Ovary (tissue), 7 donors: ENCODE measurements at regions not wholly inside any gene's neighbourhood (a gene's known extent, or its start where the extent isn't known, plus 50 kb on each side); places are given as distances from the start of the nearest gene placed in this dataset.

Experiments used
- DNase-seq, 5 donors: peaks; one replicate each; pipeline ENCODE4 v3.0.0-alpha.2; 2019 to 2020
- H3K27ac ChIP-seq, 2 donors: fragments of 200-600 bp; one replicate each; pipeline versions ENCODE4 v1.5.1 to v1.8.0; 2019 to 2022
- H3K27me3 ChIP-seq: fragments of 200-600 bp; one replicate; pipeline ENCODE4 v1.8.0; 2022
- H3K36me3 ChIP-seq: fragments of 200-600 bp; sonication (generic); one replicate; pipeline ENCODE4 v1.5.1; 2019
- H3K4me1 ChIP-seq: one replicate; pipeline ENCODE4 v1.8.1; 2013; ENCODE audit warnings: mild to moderate bottlenecking, moderate library complexity; ENCODE audit not compliant: insufficient read depth
- H3K4me3 ChIP-seq: fragments of 200-600 bp; sonication (generic); one replicate; pipeline ENCODE4 v1.5.1; 2017
- H3K9me3 ChIP-seq, 2 donors: fragments of 200-600 bp in 1 of 2; sonication (generic) in 1 of 2; one replicate each; pipeline versions ENCODE4 v1.5.1 to v1.8.1; 2013 to 2019; ENCODE audit warnings: mild to moderate bottlenecking in 1 of 2, moderate library complexity in 1 of 2
- EP300 ChIP-seq: sonication (generic); formaldehyde crosslinking; IDR thresholded peaks from one replicate; pipeline ENCODE4 v1.6.1; 2017; ENCODE audit warnings: antibody characterized with exemption
- POLR2A ChIP-seq: fragments of 450-650 bp; IDR thresholded peaks from one replicate; pipeline ENCODE4 v1.6.1; 2017; ENCODE audit warnings: antibody characterized with exemption, mild to moderate bottlenecking, moderate library complexity
- WGBS, 3 donors: extraction: QIAGEN DNeasy Blood & Tissue Kit in 1 of 3; methylation state at CpG; one replicate each; pipeline versions ENCODE4 v1.1.5 to v1.1.7; 2013 to 2017; 5-methylcytosine and 5-hydroxymethylcytosine counted together
- intact Hi-C, 4 donors: fragments of 100-400 bp; cut with DNase I; formaldehyde crosslinking; loops; one replicate each; pipeline versions ENCODE4 v1.11.0 to v1.15.1; 2022 to 2023
- TF ChIP-seq, protein P1 (sequence below), 3 donors: fragments of 450-650 bp in 2 of 3; fragments of 200-600 bp in 1 of 3; IDR thresholded peaks; one replicate each; pipeline versions ENCODE4 v1.5.1 to v1.8.0; 2016 to 2022; ENCODE audit warnings: antibody characterized with exemption in 3 of 3, mild to moderate bottlenecking in 1 of 3
- donor health status: DM: no; HTN: no; CAD: no; lungs with moderate emphysema.
- donor health status: DM: no; HTN: no; CAD: no.
- donor health status: Bipolar disorder and iron deficiency.
- donor health status: DM: no; HTN: no; CAD: no.
- donor health status: DM: yes; HTN: yes; CAD: no.

DNA sequence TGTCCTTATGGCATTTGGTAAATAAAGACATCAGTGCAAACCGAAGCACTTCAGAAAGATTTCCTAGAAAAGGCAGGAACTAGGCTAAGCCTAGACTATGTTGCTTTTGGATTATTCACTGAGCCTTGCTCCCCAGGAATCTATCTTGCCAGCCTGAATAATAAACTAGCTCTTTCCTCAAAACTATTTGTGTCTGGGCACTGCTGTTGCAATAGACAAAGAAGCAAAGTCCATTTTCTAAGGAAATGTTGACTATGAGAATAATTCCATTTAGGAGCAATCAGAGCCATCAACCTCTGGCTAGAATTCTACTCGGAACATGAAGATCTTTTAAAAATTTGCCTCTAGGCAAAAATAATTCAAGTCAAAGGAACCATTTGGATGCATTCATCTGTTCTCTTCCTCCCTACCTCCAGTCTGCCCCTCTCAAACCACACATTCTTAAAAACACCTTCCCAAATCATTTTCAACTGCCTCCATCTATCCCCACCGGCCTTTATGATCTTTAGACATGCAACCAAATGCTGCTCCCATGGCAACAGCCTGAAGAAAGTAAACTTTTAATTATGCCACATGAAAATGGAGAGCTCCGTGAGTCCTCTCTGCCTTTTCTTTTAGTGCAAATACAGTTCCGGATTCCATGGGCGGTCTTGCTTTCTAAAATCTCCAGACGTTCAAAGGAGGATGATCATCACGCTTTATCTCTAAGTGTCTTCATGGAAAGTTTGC, 61.5 kb upstream of the FZD10 start:
- intact Hi-C loops = no loop called here
- Histone ChIP-seq H3K27me3 (no peaks in the 10 kb centered on the region), H3K36me3 (no peaks in the 10 kb centered on the region), H3K27ac (no peak overlapping the region), H3K4me1 (peaks cover 2% of the 10 kb centered on the region), H3K9me3 (no peaks in the 10 kb centered on the region), H3K4me3 (no peak overlapping the region)
- no peak for DNase-seq
- 38 to 56% (median 56%) methylated on average over 8 of the region's 8 CpGs for WGBS, 3 donors
- TF ChIP-seq, protein P1, sequence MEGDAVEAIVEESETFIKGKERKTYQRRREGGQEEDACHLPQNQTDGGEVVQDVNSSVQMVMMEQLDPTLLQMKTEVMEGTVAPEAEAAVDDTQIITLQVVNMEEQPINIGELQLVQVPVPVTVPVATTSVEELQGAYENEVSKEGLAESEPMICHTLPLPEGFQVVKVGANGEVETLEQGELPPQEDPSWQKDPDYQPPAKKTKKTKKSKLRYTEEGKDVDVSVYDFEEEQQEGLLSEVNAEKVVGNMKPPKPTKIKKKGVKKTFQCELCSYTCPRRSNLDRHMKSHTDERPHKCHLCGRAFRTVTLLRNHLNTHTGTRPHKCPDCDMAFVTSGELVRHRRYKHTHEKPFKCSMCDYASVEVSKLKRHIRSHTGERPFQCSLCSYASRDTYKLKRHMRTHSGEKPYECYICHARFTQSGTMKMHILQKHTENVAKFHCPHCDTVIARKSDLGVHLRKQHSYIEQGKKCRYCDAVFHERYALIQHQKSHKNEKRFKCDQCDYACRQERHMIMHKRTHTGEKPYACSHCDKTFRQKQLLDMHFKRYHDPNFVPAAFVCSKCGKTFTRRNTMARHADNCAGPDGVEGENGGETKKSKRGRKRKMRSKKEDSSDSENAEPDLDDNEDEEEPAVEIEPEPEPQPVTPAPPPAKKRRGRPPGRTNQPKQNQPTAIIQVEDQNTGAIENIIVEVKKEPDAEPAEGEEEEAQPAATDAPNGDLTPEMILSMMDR (IDR thresholded peaks at IDR 0.05) = no peak

DNA sequence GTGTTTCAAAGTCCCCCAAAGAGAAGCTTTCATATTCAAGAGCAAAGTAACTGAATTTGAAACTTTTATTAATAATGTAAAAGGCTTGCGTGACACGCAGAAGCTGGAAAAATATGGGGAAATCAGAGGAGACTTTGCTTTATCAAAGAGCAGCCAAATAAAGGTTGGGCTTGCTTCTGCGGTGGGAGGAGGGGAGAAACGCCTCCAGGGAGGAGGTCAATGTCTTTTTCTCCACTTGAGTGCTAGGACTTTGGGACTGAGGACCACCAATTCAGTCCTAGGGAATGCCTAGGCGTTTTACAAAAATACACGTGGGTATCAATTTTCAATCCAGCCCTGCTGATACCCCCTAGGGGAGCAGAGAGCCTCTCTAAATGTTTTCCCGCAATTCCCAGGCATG, 60.9 kb upstream of the FZD10 start:
- Histone ChIP-seq H3K27ac (no peak overlapping the region), H3K4me3 (no peak overlapping the region), H3K4me1 (peaks cover 2% of the 10 kb centered on the region), H3K9me3 (no peaks in the 10 kb centered on the region), H3K27me3 (no peaks in the 10 kb centered on the region), H3K36me3 (no peaks in the 10 kb centered on the region)
- no peak for DNase-seq
- 22 to 28% (median 23%) methylated on average over 7 of the region's 7 CpGs for WGBS, 3 donors
- intact Hi-C loops = no loop called here
- TF ChIP-seq POLR2A (no peak), EP300 (no peak)
- TF ChIP-seq, protein P1 (IDR thresholded peaks at IDR 0.05) = no peak

- H3K27ac ChIP-seq = no peak overlapping the region
- H3K36me3 ChIP-seq = no peaks in the 10 kb centered on the region
- no peaks in the 10 kb centered on the region for H3K27me3 ChIP-seq
- peaks cover 2% of the 10 kb centered on the region for H3K4me1 ChIP-seq
- H3K9me3 ChIP-seq = no peaks in the 10 kb centered on the region
- no peak overlapping the region for H3K4me3 ChIP-seq
- TF ChIP-seq EP300 (no peak), POLR2A (no peak)
- TF ChIP-seq, protein P1 (IDR thresholded peaks at IDR 0.05) = no peak
- no peak for DNase-seq
- intact Hi-C loops = no loop called here
- WGBS, 3 donors = 84 to 89% (median 88%) methylated on average over 3 of the region's 3 CpGs
Measured at GRCh38 chr12:130102266-130102665, 60.0 kb upstream of the FZD10 start.

GRCh38 chr12:130104571-130105106, 57.6 kb upstream of the FZD10 start:
- Histone ChIP-seq H3K9me3 (no peaks in the 10 kb centered on the region), H3K27me3 (no peaks in the 10 kb centered on the region), H3K4me1 (peaks cover 2% of the 10 kb centered on the region), H3K4me3 (no peak overlapping the region), H3K36me3 (no peaks in the 10 kb centered on the region), H3K27ac (no peak overlapping the region)
- 1% methylated on average over 16 of the region's 16 CpGs for WGBS, 3 donors
- intact Hi-C loops = no loop called here
- TF ChIP-seq POLR2A (no peak), EP300 (no peak)
- TF ChIP-seq, protein P1 (IDR thresholded peaks at IDR 0.05) = no peak
- DNase-seq = peak in 3 of 5 donors; percentile 17 to 41 (median 38)
